Activated naive CD8-positive, alpha-beta T cell treated with anti-CD3 and anti-CD28 coated beads for 36 hours (primary cell): ENCODE measurements at regions not wholly inside any gene's neighbourhood (a gene's known extent, or its start where the extent isn't known, plus 50 kb on each side); places are given as distances from the start of the nearest gene placed in this dataset.

Source experiments
- DNase-seq: peaks from one replicate; pipeline ENCODE4 v3.0.0; 2021
- H3K27ac Mint-ChIP-seq: one replicate; pipeline ENCODE4 v1.8.0; 2022; ENCODE audit warnings: mild to moderate bottlenecking, moderate library complexity, mixed read lengths
- H3K27me3 Mint-ChIP-seq: one replicate; pipeline ENCODE4 v1.8.0; 2022; ENCODE audit warnings: mild to moderate bottlenecking, mixed read lengths
- H3K36me3 Mint-ChIP-seq: one replicate; pipeline ENCODE4 v1.8.0; 2021; ENCODE audit warnings: mild to moderate bottlenecking, mixed read lengths
- H3K4me1 Mint-ChIP-seq: one replicate; pipeline ENCODE4 v1.8.0; 2021; ENCODE audit warnings: mixed read lengths
- H3K4me3 Mint-ChIP-seq: one replicate; pipeline ENCODE4 v1.8.0; 2022; ENCODE audit warnings: mild to moderate bottlenecking, moderate library complexity, mixed read lengths
- H3K9me3 Mint-ChIP-seq: one replicate; pipeline ENCODE4 v1.8.0; 2022; ENCODE audit warnings: mixed read lengths

DNA sequence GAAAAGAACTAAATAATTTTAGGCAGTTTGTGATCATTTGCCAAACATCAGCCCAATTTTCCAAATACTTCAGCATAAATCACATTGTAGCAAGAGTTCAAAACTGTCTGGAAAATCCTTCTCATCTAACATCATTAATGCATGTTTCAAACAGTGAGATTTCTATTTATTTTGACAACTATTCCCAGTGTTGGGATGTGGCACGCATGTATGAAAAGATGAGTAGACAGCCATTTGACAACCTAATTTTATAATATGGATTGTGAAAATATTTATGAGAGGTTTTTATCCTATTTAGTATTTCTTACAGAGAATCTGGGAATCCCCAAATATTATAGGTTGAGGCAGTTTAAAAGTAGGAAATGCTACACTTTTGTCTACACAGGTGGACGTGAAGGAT, 357.6 kb upstream of the ARID1B start:
- DNase-seq, result no peak
- no peaks in the 10 kb centered on the region for H3K27me3 Mint-ChIP-seq

GRCh38 chr6:156418253-156418652, 358.9 kb upstream of the ARID1B start:
- H3K4me3 Mint-ChIP-seq, result no peak overlapping the region
- no peaks in the 10 kb centered on the region for H3K27me3 Mint-ChIP-seq
- peaks cover 2% of the 10 kb centered on the region for H3K9me3 Mint-ChIP-seq
- H3K36me3 Mint-ChIP-seq, result peaks cover 3% of the 10 kb centered on the region
- peaks cover 7% of the 10 kb centered on the region for H3K4me1 Mint-ChIP-seq
- no peak for DNase-seq
- no peak overlapping the region for H3K27ac Mint-ChIP-seq

More for the DNA sequence above, 357.6 kb upstream of the ARID1B start:
- H3K4me1 Mint-ChIP-seq, result peaks cover 21% of the 10 kb centered on the region
- H3K9me3 Mint-ChIP-seq, result peaks cover 2% of the 10 kb centered on the region
- H3K4me3 Mint-ChIP-seq, result no peak overlapping the region
- H3K36me3 Mint-ChIP-seq, result peaks cover 5% of the 10 kb centered on the region
- H3K27ac Mint-ChIP-seq, result no peak overlapping the region

- H3K4me1 Mint-ChIP-seq, result no peaks in the 10 kb centered on the region
- peaks cover 1% of the 10 kb centered on the region for H3K36me3 Mint-ChIP-seq
- no peak for DNase-seq
- no peak overlapping the region for H3K27ac Mint-ChIP-seq
- H3K9me3 Mint-ChIP-seq, result peaks cover 2% of the 10 kb centered on the region
- no peak overlapping the region for H3K4me3 Mint-ChIP-seq
- no peaks in the 10 kb centered on the region for H3K27me3 Mint-ChIP-seq
These were observed 360.8 kb upstream of the ARID1B start for GRCh38 chr6:156416391-156416790.

DNA sequence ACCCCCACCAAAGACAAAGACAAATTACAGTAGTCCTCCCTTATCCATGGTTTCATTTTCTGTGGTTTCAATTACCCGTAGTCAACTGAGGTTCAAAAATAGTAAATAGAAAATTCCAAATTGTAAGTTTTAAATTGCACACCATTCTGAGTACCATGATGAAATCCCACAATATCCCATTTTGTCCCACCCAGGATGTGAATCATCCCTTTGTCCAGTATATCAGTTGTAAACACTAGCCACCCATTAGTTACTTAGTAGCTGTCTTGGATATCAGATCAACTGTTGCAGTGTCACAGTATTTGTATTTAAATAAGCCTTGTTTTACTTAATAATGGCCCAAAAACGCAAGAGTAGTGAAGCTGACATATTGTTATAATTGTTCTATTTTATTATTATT, 364.0 kb upstream of the ARID1B start:
- Mint-ChIP-seq H3K4me1 (no peaks in the 10 kb centered on the region), H3K27ac (no peak overlapping the region), H3K36me3 (peaks cover 1% of the 10 kb centered on the region), H3K27me3 (no peaks in the 10 kb centered on the region), H3K9me3 (peaks cover 2% of the 10 kb centered on the region), H3K4me3 (no peak overlapping the region)
- no peak for DNase-seq

- Mint-ChIP-seq H3K4me1 (no peaks in the 10 kb centered on the region), H3K4me3 (no peak overlapping the region), H3K9me3 (peaks cover 2% of the 10 kb centered on the region), H3K27ac (no peak overlapping the region), H3K36me3 (peaks cover 1% of the 10 kb centered on the region), H3K27me3 (no peaks in the 10 kb centered on the region)
- DNase-seq, result no peak
These were observed 366.5 kb upstream of the ARID1B start for GRCh38 chr6:156410649-156411048.

- Mint-ChIP-seq H3K4me1 (no peaks in the 10 kb centered on the region), H3K36me3 (peaks cover 1% of the 10 kb centered on the region), H3K27me3 (no peaks in the 10 kb centered on the region), H3K27ac (no peak overlapping the region), H3K4me3 (no peak overlapping the region), H3K9me3 (peaks cover 2% of the 10 kb centered on the region)
- DNase-seq, result no peak
These were observed 368.5 kb upstream of the ARID1B start for GRCh38 chr6:156408655-156409054.

DNA sequence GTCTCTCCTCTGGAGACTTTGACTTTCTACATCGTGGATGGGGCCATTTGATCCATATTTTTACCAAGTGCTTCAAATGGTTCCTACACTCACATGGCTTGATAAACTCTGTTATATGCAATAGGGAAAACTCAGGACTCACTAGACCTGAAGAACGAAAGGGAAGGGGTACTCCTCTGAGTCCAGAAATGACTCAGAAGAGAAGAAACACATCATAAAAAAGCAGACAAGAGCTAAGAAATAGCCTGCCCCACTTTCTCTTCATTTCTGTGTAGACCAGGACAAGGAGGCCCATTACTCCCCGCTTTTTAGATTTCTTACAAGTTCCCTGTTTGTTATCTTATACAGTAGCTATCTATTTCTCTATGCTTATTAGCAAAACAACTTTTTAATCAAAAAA, 369.8 kb upstream of the ARID1B start:
- Mint-ChIP-seq H3K36me3 (peaks cover 1% of the 10 kb centered on the region), H3K27me3 (no peaks in the 10 kb centered on the region), H3K27ac (no peak overlapping the region), H3K4me1 (no peaks in the 10 kb centered on the region), H3K4me3 (no peak overlapping the region), H3K9me3 (peaks cover 3% of the 10 kb centered on the region)
- no peak for DNase-seq

DNA sequence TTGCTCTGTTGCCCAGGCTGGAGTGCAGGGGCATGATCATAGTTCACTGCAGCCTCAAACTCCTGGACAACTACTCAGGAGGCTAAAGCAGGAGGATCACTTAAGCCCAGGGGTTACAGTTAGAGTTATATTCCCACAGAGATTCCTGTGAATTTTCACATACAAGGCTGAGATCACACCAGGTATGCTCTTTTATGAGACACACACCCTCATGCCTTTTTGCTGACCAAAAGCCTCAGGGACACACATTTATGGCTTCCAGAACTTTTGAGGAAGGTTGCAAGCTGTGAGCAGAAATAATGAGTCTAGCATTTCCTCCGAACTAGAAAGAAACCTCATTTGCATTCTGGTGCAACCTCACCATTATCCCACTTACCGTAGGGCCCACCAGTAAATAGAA, 370.5 kb upstream of the ARID1B start:
- no peak overlapping the region for H3K27ac Mint-ChIP-seq
- H3K4me1 Mint-ChIP-seq, result no peaks in the 10 kb centered on the region
- H3K27me3 Mint-ChIP-seq, result no peaks in the 10 kb centered on the region

GRCh38 chr6:156406099-156406498, 371.1 kb upstream of the ARID1B start:
- Mint-ChIP-seq H3K4me3 (no peak overlapping the region), H3K27me3 (no peaks in the 10 kb centered on the region)
- no peak for DNase-seq

More for the DNA sequence above, 370.5 kb upstream of the ARID1B start:
- no peak for DNase-seq
- no peaks in the 10 kb centered on the region for H3K36me3 Mint-ChIP-seq
- H3K9me3 Mint-ChIP-seq, result peaks cover 1% of the 10 kb centered on the region
- H3K4me3 Mint-ChIP-seq, result no peak overlapping the region

GRCh38 chr6:156402628-156403027, 374.6 kb upstream of the ARID1B start:
- H3K27me3 Mint-ChIP-seq, result peaks cover 3% of the 10 kb centered on the region
- H3K9me3 Mint-ChIP-seq, result peaks cover 1% of the 10 kb centered on the region
- peaks cover 10% of the 10 kb centered on the region for H3K4me1 Mint-ChIP-seq
- H3K4me3 Mint-ChIP-seq, result no peak overlapping the region
- H3K36me3 Mint-ChIP-seq, result no peaks in the 10 kb centered on the region
- H3K27ac Mint-ChIP-seq, result no peak overlapping the region
- DNase-seq, result no peak

More at GRCh38 chr6:156406099-156406498, 371.1 kb upstream of the ARID1B start:
- Mint-ChIP-seq H3K4me1 (no peaks in the 10 kb centered on the region), H3K9me3 (peaks cover 1% of the 10 kb centered on the region), H3K36me3 (no peaks in the 10 kb centered on the region), H3K27ac (no peak overlapping the region)

DNA sequence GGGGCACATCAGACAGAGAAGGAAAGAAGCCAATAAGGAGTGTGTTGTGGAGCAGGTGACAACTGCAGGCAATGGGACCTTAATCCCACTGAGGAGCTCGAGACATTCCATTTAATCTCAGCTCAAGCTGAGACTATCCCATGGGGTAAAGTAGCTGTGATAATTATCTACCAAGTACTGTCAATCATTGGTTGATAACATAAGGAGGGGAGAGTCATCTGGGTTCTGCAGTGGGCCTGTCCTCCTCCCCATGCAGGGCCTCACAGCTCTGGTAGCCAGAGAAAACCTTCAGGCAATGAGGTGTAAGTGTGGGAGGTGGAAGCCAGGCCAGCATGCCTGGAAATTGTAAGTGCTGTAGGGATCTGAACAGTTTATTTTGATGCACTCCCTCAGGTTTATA, 375.0 kb upstream of the ARID1B start:
- DNase-seq, result no peak
- Mint-ChIP-seq H3K4me1 (peaks cover 14% of the 10 kb centered on the region), H3K4me3 (no peak overlapping the region), H3K27me3 (peaks cover 3% of the 10 kb centered on the region), H3K36me3 (no peaks in the 10 kb centered on the region), H3K9me3 (peaks cover 1% of the 10 kb centered on the region), H3K27ac (no peak overlapping the region)

DNA sequence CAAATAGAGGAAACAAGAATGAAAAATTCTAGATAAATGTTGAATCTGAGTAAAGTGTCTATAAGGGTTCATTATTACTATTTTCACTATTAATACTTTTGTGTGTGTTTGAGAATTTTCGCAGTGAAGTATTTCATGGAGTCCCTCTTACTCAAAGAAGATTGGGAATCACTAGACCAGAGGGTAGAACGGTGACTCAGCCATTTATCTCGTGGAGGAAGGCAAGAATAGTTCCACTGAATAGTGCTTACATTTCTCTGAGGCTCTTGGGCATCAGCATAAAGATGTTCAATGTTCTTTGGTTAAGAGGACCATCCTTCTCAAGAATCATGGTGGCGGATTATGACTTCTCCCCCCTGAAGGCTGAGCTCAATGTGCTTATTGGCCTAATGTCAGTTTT, 376.7 kb upstream of the ARID1B start:
- peaks cover 28% of the 10 kb centered on the region for H3K4me1 Mint-ChIP-seq
- peaks cover 3% of the 10 kb centered on the region for H3K27me3 Mint-ChIP-seq
- no peak overlapping the region for H3K27ac Mint-ChIP-seq
- no peak overlapping the region for H3K4me3 Mint-ChIP-seq
- H3K36me3 Mint-ChIP-seq, result no peaks in the 10 kb centered on the region
- peaks cover 1% of the 10 kb centered on the region for H3K9me3 Mint-ChIP-seq
- DNase-seq, result no peak

DNA sequence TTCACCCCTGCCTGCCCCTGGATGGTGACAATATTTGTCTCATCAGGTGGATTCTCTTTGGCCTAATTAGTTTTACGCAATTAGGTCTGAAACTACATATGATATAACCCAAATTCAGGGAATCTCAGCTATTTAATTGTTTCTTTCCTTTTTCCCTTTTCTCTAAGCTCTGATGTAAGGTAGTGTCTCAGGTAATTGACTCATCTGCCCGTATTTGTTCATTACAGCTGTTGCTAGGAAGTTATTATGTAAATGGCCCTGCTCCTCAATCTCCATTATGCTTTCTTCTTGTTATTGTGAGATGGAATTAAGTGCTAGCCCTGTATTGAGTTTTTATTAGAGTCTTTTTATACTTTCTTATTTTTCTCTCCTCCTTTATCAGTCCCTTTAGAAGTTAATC, 378.2 kb upstream of the ARID1B start:
- DNase-seq, result no peak
- H3K27me3 Mint-ChIP-seq, result peaks cover 5% of the 10 kb centered on the region
- H3K36me3 Mint-ChIP-seq, result no peaks in the 10 kb centered on the region
- peaks cover 1% of the 10 kb centered on the region for H3K9me3 Mint-ChIP-seq
- no peak overlapping the region for H3K4me3 Mint-ChIP-seq
- H3K27ac Mint-ChIP-seq, result no peak overlapping the region
- peaks cover 33% of the 10 kb centered on the region for H3K4me1 Mint-ChIP-seq

GRCh38 chr6:156398371-156398770, 378.8 kb upstream of the ARID1B start:
- peaks cover 36% of the 10 kb centered on the region for H3K4me1 Mint-ChIP-seq
- no peak overlapping the region for H3K4me3 Mint-ChIP-seq
- H3K36me3 Mint-ChIP-seq, result no peaks in the 10 kb centered on the region
- H3K27ac Mint-ChIP-seq, result no peak overlapping the region
- H3K9me3 Mint-ChIP-seq, result peaks cover 1% of the 10 kb centered on the region
- DNase-seq, result no peak
- H3K27me3 Mint-ChIP-seq, result peaks cover 11% of the 10 kb centered on the region

- Mint-ChIP-seq H3K36me3 (no peaks in the 10 kb centered on the region), H3K9me3 (no peaks in the 10 kb centered on the region), H3K4me3 (peak overlapping the region; percentile 71), H3K4me1 (peaks cover 45% of the 10 kb centered on the region), H3K27me3 (peaks cover 20% of the 10 kb centered on the region), H3K27ac (peak overlapping the region; percentile 83)
- DNase-seq, result peak; percentile 31
These were observed 380.3 kb upstream of the ARID1B start for GRCh38 chr6:156396791-156397418.

DNA sequence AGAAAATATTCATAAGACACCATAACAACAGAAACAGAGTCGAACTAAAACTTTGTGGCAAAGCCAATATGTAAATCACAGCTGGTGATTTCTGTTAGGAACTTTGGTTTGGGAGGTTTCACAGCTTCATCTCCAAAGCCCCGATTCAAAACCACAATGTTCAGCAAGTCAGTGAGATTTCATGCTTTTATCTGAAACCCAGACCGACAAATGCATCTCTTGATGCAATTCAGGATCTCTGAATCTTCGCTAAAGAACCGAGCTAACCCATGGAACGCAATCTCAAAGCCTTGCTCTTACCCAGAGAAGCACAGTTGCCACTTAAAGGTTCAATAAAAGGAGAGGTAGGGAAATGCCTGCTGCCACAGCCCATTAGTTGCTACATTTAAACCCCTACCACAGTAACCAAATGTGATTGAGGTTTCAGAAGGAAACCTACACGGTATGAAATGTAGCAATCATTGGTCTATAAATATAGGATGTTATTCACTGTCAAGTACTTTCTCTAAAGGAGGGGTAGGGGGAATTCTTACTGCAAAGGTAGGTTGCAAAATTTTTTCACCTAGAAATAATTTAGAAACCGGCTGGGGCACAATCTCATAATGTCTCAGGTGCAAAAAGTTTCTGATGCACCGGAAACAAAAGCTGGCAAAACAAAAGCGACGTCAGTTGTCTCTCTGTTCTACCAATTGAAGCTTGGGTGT, 381.0 kb upstream of the ARID1B start:
- H3K4me3 Mint-ChIP-seq, result peak overlapping the region; percentile 71
- no peaks in the 10 kb centered on the region for H3K9me3 Mint-ChIP-seq
- H3K4me1 Mint-ChIP-seq, result peaks cover 50% of the 10 kb centered on the region
- no peaks in the 10 kb centered on the region for H3K36me3 Mint-ChIP-seq
- peak; percentile 9 for DNase-seq
- H3K27me3 Mint-ChIP-seq, result peaks cover 20% of the 10 kb centered on the region
- peak overlapping the region; percentile 83 for H3K27ac Mint-ChIP-seq
